Fibroblast of skin of back (primary cell): ENCODE measurements at regions not wholly inside any gene's neighbourhood (a gene's known extent, or its start where the extent isn't known, plus 50 kb on each side); places are given as distances from the start of the nearest gene placed in this dataset.

Experiments used
- DNase-seq: peaks from one replicate; pipeline ENCODE4 v3.0.0-alpha.2; 2013

GRCh38 chr11:131121426-131122333, 205.4 kb upstream of the SNX19 start:
- DNase-seq: peak; percentile 28

GRCh38 chr11:131122448-131122847, 206.2 kb upstream of the SNX19 start:
- DNase-seq: no peak

- no peak for DNase-seq
Observed at GRCh38 chr11:131129474-131129873, 213.2 kb upstream of the SNX19 start.

GRCh38 chr11:131135611-131136010, 219.3 kb upstream of the SNX19 start:
- DNase-seq: no peak

- peak; percentile 88 for DNase-seq
Observed at GRCh38 chr11:131136486-131136885, 220.2 kb upstream of the SNX19 start.

GRCh38 chr11:131137046-131137445, 220.8 kb upstream of the SNX19 start:
- peak; percentile 82 for DNase-seq

- DNase-seq: no peak
Observed at GRCh38 chr11:131138731-131139130, 222.5 kb upstream of the SNX19 start.

- no peak for DNase-seq
Observed at GRCh38 chr11:131145791-131146190, 224.6 kb upstream of the NTM start.

- peak; percentile 74 for DNase-seq
Observed at GRCh38 chr11:131146827-131147490, 223.5 kb upstream of the NTM start.

- peak; percentile 30 for DNase-seq
Observed at GRCh38 chr11:131154351-131154750, 216.1 kb upstream of the NTM start.

GRCh38 chr11:131157678-131158077, 212.7 kb upstream of the NTM start:
- no peak for DNase-seq

GRCh38 chr11:131160846-131161245, 209.6 kb upstream of the NTM start:
- DNase-seq: no peak

GRCh38 chr11:131163613-131164012, 206.8 kb upstream of the NTM start:
- DNase-seq: no peak

- DNase-seq: no peak
Observed at GRCh38 chr11:131165036-131165435, 205.4 kb upstream of the NTM start.

- no peak for DNase-seq
Observed at GRCh38 chr11:131168839-131169713, 201.3 kb upstream of the NTM start.

GRCh38 chr11:131172011-131172410, 198.4 kb upstream of the NTM start:
- DNase-seq: no peak

- no peak for DNase-seq
Observed at GRCh38 chr11:131178020-131178419, 192.4 kb upstream of the NTM start.

GRCh38 chr11:131178596-131178995, 191.8 kb upstream of the NTM start:
- no peak for DNase-seq

GRCh38 chr11:131179836-131180235, 190.6 kb upstream of the NTM start:
- no peak for DNase-seq

GRCh38 chr11:131185915-131186314, 184.5 kb upstream of the NTM start:
- peak; percentile 40 for DNase-seq

GRCh38 chr11:131186629-131187101, 183.8 kb upstream of the NTM start:
- peak; percentile 25 for DNase-seq

GRCh38 chr11:131190446-131190845, 180.0 kb upstream of the NTM start:
- no peak for DNase-seq

GRCh38 chr11:131191606-131192005, 178.8 kb upstream of the NTM start:
- DNase-seq: no peak
